GM10248 (cell line): ENCODE measurements at regions not wholly inside any gene's neighbourhood (a gene's known extent, or its start where the extent isn't known, plus 50 kb on each side); places are given as distances from the start of the nearest gene placed in this dataset.

ENCODE experiments used
- CTCF ChIA-PET: fragments of 300-600 bp; sonication (Branson Sonifier 250); formaldehyde crosslinking; extraction: SDS; loops from one replicate; lab custom pipeline; 2021; ENCODE audit warnings: antibody characterized with exemption; lab: Yijun Ruan, JAX
- POLR2A ChIA-PET: fragments of 350-650 bp; sonication (Branson Sonifier 250); formaldehyde crosslinking; extraction: SDS; loops from one replicate; lab custom pipeline; 2020; ENCODE audit warnings: antibody characterized with exemption; lab: Yijun Ruan, JAX
- DNase-seq: peaks from one replicate; pipeline ENCODE4 v3.0.0; 2012; ENCODE audit errors: extremely low spot score
- CTCF ChIP-seq: IDR thresholded peaks from 2 replicates; pipeline ENCODE4 v1.5.1; 2012; ENCODE audit warnings: mild to moderate bottlenecking, low read depth; ENCODE audit errors: extremely low read depth, missing control alignments, control extremely low read depth

- ChIA-PET CTCF (no interaction called here), POLR2A (no interaction called here)
- TF ChIP-seq CTCF: no peak
- no peak for DNase-seq
Measured at GRCh38 chr1:36687312-36687711, 204.6 kb upstream of the CSF3R start.

DNA sequence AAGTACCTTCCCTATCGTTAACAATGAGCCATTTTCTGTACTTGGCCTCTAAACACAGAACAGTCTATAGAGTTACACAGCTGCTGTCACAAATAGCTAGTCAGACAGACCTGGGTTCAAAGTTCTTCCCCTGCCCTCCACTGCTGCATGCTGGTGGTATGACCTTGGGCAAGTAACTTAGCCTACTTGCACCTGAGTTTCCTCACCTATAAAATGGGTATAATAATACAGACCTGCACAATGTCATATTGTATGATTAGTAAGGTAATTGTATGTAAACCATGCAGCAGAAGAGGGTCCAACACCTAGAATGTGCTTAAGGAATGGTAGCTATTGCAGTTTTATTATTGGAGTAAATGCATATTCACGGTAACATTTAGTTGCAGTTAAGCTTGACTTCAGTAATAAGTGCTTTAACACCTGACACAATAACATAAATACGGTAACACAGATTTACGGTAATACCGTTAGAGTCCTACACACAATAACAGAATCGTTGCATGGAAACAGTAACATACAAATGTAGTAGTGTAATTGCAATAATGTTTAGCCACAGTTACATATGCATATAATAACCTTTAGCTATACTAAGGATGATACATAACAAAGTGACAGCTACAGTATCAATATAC is 193.3 kb upstream of the CSF3R start:
- ChIA-PET POLR2A (no interaction called here), CTCF (interaction anchor here (1.2 to 1.3 kb wide), 2 partner anchors 9 to 100 kb away, joined by 3 to 4 read pairs; no protein-coding TSS in a partner anchor)
- no peak for DNase-seq
- no peak for TF ChIP-seq CTCF

DNA sequence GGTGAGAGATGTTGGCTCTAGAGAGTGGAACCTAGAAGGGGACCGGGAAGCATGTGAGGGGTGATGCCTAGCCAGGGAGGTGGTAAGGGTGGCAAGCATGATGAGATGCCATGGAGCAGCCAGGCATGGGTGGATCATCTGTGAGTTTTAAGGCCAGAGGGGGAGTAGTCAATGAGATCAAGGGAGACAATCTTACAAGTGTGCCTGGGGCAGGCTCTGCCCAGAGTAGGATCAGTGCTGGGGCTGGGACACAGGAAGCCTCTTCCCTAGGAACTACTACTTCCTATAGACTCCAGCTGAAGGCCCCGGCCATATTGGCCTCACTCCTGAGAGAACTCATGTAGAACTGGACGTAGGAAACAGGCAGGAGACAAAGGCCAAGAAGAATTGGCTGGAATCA is 192.4 kb upstream of the CSF3R start:
- POLR2A ChIA-PET: no interaction called here
- CTCF ChIA-PET: interaction anchor here (1.3 to 1.6 kb wide), 2 partner anchors 24 to 99 kb away, joined by 4 read pairs; no protein-coding TSS in a partner anchor
- no peak for TF ChIP-seq CTCF
- no peak for DNase-seq

- DNase-seq: no peak
- TF ChIP-seq CTCF: no peak
- ChIA-PET CTCF (interaction anchor here (1.5 to 1.6 kb wide), 2 partner anchors 25 to 157 kb away, joined by 3 read pairs; no protein-coding TSS in a partner anchor), POLR2A (no interaction called here)
Measured at GRCh38 chr1:36673202-36673601, 190.5 kb upstream of the CSF3R start.

- TF ChIP-seq CTCF: no peak
- ChIA-PET POLR2A (no interaction called here), CTCF (interaction anchor here (3.2 kb wide), 1 partner anchor 19 kb away, joined by 21 read pairs; no protein-coding TSS in a partner anchor)
- DNase-seq: no peak
Measured at GRCh38 chr1:36669262-36669661, 186.5 kb upstream of the CSF3R start.

DNA sequence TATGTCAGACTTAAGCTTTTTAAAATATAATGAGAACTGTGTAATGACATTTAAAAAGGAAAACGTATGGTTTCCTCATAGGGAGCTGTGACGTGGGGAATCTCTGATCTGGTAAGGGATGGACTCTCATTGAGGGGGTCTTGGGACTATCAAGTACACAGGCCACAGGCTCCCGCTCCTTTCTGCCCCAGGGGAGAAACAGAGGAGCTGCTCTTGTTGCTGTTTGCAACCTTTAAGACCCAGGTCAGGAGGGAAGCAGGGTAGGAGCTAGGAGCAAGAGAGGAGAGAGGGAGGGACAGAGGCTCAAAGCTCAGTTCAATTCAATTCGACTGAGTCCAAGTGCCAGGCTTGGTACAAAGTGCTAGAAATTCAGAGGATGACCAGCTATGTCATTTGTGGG is 185.1 kb upstream of the CSF3R start:
- ChIA-PET CTCF (interaction anchor here (1.0 to 3.2 kb wide), 2 partner anchors 10 to 17 kb away, joined by 3 to 21 read pairs; no protein-coding TSS in a partner anchor), POLR2A (no interaction called here)
- TF ChIP-seq CTCF: no peak
- no peak for DNase-seq
